Activated T-helper 1 cell treated with anti-CD3 and anti-CD28 coated beads, Interleukin-2, amount 50 U/mL, for 16 hours (primary cell): ENCODE measurements at regions not wholly inside any gene's neighbourhood (a gene's known extent, or its start where the extent isn't known, plus 50 kb on each side); places are given as distances from the start of the nearest gene placed in this dataset.

Source experiments
- DNase-seq, 2 donors: peaks; one replicate each; pipeline ENCODE4 v3.0.0-alpha.2; 2020; ENCODE audit warnings: low read depth in 1 of 2, low spot score in 1 of 2

DNA sequence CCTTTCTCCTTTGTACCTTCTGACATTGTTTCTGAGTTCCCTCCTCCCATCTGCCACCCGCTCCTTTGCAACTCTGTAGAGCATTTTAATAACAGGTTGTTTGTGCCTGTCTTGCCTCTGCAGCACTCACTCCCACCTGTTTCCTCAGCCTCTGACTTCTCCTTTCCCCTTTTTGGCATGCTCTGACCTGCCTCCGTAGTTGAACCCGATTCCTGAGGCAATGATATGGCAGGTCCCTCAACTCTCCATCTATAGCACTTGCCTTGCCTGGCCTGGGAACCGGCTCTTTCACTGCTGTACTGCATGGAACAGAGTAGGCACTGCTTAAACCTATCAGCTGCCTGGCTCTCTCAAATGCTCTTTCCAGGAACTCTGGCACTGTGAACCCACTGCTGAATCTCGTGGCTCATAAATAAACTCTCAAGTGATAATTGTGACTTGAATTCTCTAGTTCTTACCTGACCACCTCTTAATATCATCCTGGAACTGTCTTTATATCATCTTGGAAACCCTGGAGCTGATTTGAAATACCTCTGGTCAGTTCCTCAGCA, 50.3 kb downstream of the UTRN start:
- DNase-seq: no peak

- DNase-seq: no peak
Observed at GRCh38 chr6:144335914-144336313, 50.8 kb downstream of the UTRN start.

GRCh38 chr6:144336900-144337299, 51.8 kb downstream of the UTRN start:
- no peak for DNase-seq

DNA sequence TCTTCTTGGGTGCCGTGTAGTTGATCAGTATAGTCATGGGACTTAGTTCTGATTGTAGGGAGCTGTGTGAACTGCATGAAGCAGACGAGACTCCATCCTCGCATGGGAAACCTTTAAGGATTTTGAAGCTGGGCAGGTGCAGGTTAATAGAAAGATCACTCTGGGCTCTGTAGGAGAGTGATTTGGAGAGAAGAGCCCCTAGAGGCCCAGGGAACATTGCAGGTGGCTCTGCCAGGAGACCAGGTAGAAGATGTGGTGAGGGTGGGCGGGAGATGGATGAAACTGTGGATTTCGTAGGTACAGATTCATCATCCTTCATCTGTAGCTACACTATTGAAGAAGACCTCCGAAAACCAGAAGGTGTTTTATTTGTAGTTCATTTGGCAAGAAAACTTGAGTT, 53.3 kb downstream of the UTRN start:
- DNase-seq: no peak

GRCh38 chr6:144338951-144339700, 54.0 kb downstream of the UTRN start:
- no peak for DNase-seq

- DNase-seq: no peak
Observed at GRCh38 chr6:144339859-144340452, 54.8 kb downstream of the UTRN start.

DNA sequence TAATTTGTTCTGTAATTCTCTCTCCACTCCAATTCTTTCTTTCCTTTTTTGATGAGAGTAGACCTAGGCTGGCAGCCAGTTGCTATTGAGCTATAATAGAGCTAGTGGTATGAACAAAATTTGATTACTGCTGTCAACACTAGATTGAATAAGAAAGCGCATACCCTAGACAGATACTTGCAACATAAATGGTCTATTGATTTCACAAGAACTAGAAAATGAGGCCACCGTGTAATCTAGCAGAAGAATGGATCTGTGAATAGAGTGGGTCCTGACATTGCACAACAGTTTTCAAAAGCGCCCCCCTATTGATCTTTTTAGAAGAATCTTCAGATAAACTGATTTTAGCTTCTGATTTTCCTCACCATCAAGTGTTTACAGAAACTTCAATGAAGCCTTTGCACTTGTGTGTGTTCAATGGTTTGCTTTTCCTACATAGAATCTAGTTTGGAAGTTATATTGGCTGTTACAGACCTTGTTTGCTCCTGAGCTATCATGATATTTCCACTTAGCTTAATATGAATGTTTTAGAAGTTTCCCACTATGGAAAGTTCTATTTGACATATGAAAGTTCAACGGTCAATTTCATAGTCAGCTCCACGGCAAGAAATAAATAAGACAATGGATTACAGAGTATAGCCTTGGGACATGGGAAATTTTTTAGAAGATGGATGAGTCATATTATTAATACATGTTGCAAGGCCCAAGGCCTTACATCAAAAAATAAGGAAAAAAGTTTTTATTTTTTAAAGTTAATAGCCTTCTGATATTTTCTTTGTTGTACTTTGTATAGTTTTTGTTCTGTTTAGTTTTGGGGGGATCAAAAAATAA, 55.6 kb downstream of the UTRN start:
- DNase-seq: no peak

- no peak for DNase-seq
Observed at GRCh38 chr6:144341831-144342527, 56.8 kb downstream of the UTRN start.

DNA sequence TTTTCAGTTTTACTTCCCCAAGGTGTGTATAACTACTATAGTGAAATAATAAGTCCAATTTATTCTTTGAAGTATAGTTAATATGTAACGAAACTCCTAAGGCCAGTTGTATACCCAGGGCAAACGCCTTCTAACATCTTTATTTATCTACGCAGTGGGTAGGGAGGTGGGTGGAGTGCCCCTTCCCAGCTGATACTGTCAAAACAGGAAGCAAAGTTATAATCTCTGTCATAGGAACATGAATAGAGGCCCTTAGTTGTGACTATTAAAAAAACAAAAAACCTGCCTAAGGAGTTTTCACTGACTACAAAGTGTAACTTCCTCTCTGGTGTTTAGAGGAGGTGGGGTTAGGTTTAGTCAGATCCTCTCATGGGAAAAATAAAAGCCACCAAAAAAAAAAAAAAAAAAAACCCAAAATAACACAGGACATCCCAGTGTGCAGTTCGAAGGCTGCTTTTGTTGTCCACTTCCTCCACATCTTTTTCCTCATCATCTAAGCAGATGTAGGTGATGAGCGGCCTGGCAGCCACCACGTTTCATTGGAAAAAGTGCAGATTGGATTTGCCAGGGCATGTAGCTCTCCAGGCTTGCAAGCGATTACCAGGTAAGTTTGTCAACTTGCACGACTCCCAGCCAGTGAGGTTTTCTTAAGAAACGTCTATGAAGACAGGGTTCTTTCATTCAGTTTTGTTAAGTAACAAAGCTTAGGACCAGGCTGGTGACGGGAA, 58.7 kb downstream of the UTRN start:
- DNase-seq: no peak

DNA sequence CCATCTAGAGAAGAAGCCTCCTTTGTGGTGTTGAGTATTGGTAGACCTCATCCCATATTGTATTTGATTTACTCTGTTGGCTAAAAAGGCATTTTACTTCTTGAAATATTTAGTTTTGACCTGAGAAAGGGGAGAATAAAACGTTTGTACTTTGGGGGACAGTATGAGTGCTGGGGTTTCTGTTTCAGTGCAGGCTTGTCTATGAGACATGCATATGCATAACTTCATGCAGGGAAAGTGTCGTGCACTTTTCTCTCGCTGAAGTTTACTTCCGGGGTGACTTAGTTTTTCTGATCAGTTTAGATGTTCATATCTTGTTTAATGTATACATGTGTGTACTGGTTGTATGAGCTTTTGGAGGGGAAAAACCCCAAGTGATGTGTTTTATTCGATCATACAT, 59.5 kb downstream of the UTRN start:
- DNase-seq: no peak

DNA sequence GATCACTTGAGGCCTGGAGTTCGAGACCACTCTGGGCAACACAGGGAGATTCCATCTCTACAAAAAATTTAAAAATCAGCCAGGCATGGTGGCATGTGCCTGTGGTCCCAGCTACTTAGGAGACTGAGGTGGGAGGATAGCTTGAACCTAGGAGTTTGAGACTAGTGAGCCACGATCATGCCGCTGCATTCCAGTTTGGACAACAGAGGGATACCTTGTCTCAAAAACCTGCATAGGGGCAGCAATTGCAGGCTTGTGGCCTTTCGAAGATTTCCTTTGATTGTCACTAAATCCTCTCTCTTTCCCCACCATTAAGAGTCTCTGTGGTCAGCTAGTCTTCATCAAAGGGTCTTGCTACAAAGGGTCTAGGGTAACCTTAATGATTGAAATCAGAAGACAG, 60.3 kb downstream of the UTRN start:
- no peak for DNase-seq

DNA sequence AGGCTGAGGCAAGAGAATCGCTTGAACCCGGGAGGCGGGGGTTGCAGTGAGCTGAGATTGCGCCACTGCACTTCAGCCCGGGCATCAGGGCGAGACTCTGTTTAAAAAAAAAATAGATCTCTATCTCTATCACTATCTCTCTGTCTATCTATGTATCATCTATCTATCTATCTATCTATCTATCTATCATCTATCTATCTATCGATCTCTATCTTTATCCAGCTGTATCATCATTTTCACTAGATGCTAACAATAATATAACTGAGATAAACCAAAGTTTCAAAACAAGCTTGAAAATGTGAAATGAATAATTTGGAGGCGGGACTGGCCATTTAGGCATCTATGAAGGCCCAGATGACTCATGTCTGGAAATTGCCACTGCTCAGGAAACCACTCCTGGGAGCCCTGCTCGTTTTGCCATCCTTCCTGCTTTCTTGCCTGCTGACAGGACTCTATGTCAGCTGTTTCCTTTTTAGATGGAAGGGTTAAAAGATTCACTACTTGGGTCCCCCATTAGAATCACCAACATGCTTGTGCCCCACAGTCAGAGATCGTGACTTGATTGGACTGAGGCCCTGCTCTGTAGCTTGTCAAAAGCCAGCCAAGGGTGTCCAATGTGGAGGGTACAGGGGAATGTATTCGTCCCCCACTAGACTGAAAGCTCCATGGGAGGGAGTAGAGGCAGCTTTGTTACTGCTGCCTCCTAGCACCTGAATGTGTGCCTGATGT, 61.7 kb downstream of the UTRN start:
- no peak for DNase-seq

GRCh38 chr6:144347448-144347759, 62.3 kb downstream of the UTRN start:
- DNase-seq: no peak

DNA sequence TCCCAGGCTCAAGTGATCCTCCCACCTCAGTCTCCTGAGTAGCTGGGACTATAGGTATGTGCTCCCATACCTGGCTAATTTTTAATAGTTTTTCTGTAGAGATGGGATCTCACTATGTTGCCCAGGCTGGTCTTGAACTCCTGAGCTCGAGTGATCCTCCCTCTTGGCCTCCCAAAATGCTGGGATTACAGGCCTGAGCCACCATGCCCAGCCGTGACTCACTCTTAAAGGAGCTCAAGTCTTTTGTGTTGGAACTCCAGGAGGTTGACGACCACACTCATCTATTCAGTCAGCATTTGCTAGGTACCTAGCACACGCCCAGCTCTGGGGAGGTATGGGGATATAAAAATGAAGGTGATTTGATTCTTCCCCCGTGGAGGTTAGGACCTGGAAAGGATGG, 62.8 kb downstream of the UTRN start:
- DNase-seq: no peak

DNA sequence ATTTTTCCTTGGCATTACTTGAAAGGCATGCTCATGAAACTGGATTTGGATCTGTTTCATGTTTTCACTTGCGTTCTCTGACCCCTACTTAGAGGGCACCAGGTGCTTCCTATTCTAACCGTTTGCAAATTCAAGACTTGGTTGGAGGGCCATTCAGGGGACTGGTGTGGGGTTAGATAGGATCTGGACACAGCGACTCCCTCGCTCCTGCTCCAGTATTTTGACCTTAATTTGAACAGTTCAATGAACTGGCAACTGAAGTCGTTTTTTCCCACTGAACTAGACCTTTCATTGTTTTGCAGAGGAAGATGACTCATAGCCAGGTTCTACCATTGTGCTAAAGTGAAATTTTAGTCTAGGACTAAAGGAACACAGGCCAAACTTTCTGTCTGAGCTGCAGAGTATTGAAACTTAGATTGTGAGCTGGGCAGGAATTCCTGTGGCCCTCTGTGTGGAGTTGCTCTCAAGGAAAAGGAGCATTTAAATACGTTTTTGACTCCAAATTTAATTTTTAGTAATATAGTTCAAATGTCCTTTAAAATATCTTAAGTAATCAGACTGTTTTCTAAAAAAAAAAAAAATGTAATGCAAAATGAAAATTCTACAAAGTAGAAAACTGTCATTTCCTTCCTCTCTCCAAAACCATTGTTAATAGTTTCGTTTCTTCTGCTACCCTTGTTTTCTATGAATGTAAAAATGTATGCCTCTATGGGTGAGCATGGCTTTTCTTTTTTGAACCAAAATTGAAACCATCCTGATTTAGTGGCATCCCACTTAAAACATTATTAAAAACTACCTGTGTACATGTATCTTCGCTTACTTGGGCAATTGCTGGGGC, 64.8 kb downstream of the UTRN start:
- no peak for DNase-seq

DNA sequence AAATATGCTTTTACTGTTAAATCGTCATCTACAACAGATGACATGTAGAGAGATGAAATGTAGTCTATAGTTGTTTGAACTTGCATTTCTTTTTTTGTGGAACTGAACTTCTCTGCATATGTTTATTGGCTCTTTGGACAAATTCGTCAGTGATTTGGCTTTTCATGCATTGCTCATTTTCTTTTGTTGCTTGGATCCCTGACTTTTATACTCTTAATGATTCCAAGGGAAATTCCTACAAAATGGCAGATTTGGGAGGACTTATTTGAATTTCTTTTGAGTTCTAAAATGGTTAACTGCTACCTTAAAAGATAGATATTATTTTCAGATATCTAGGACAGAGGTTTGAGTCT, 65.4 kb downstream of the UTRN start:
- DNase-seq: no peak

- DNase-seq: no peak
Observed at GRCh38 chr6:144351379-144352127, 66.4 kb downstream of the UTRN start.

DNA sequence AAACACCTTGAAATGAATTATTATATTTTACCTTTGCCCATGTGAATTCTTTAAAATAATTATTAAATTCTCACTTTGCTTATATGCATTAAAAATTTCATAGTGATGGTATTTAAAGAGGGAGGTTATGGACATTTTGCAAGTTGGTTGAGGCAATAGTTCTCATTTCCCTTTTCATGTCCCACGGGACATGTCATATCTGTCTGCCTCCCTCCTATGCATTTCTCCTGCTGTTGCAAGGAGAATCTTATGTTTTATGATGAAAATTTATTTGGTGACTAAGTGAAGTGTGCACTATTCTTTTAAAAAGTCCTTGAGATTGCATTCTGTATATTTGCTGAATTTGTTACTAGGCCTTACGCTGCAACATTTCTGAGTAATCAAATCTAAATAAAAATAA, 67.2 kb downstream of the UTRN start:
- no peak for DNase-seq

DNA sequence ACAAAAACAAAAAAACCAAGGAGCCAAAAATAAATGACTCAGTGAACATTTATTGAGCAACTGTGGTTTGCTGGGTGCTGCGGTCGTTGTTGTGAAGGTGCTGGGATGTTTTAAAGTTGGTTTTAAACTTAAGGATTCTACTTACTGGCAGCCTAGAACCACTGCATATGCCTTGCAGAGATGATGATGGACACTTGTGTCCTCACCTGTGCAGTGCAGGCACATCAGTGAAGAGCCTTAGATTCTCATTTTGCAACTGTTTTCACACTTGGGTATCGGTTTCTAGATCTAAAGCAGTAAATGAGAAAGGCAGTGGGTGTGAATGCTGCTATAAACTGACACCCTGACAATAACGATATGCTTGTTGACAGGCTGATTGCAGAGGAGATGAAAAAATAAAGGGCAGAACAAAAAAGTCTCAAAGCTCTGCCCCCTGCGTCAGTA, 68.8 kb downstream of the UTRN start:
- DNase-seq: no peak
